KMS-11 (cell line): ENCODE measurements at regions not wholly inside any gene's neighbourhood (a gene's known extent, or its start where the extent isn't known, plus 50 kb on each side); places are given as distances from the start of the nearest gene placed in this dataset.

Experiments
- H2AFZ ChIP-seq: fragments of 200-600 bp; sonication (generic); 2 replicates; pipeline ENCODE4 v1.6.1; 2016; ENCODE audit warnings: antibody characterized with exemption, mixed run types, low read depth
- H3K27ac ChIP-seq: fragments of 200-600 bp; sonication (generic); 2 replicates; pipeline ENCODE4 v1.6.1; 2016; ENCODE audit warnings: mild to moderate bottlenecking, mixed run types
- H3K27me3 ChIP-seq: fragments of 200-600 bp; sonication (generic); 2 replicates; pipeline ENCODE4 v1.6.1; 2017; ENCODE audit warnings: mild to moderate bottlenecking, low read depth, mixed run types, moderate library complexity; ENCODE audit not compliant: insufficient read depth
- H3K36me3 ChIP-seq: fragments of 200-600 bp; sonication (generic); 2 replicates; pipeline ENCODE4 v1.6.1; 2017; ENCODE audit warnings: mild to moderate bottlenecking, mixed run types; ENCODE audit not compliant: insufficient read depth
- H3K4me1 ChIP-seq: fragments of 200-600 bp; sonication (generic); 2 replicates; pipeline ENCODE4 v1.6.1; 2016; ENCODE audit warnings: mild to moderate bottlenecking, low read depth, mixed run types; ENCODE audit not compliant: poor library complexity, severe bottlenecking
- H3K4me2 ChIP-seq: fragments of 200-600 bp; sonication (generic); 2 replicates; pipeline ENCODE4 v1.7.0; 2016; ENCODE audit warnings: mild to moderate bottlenecking, mixed run types
- H3K4me3 ChIP-seq: fragments of 200-600 bp; sonication (generic); IDR thresholded peaks from 2 replicates; pipeline ENCODE4 v1.6.1; 2017; ENCODE audit warnings: low read depth, low read length, mixed read lengths; ENCODE audit not compliant: insufficient read depth
- H3K79me2 ChIP-seq: fragments of 200-600 bp; sonication (generic); 2 replicates; pipeline ENCODE4 v1.6.1; 2016; ENCODE audit warnings: low read depth, mixed run types; ENCODE audit not compliant: insufficient read depth
- H3K9ac ChIP-seq: fragments of 200-600 bp; sonication (generic); 2 replicates; pipeline ENCODE4 v1.6.1; 2016; ENCODE audit warnings: mild to moderate bottlenecking, mixed run types
- H4K20me1 ChIP-seq: fragments of 200-600 bp; sonication (generic); 2 replicates; pipeline ENCODE4 v1.6.1; 2016; ENCODE audit warnings: mild to moderate bottlenecking, mixed run types; ENCODE audit not compliant: insufficient read depth
- TF ChIP-seq, protein P1 (sequence below): fragments of 200-600 bp; sonication (generic); conservative IDR thresholded peaks from 2 replicates; pipeline ENCODE4 v1.6.1; 2017; ENCODE audit warnings: low read depth, mild to moderate bottlenecking, antibody characterized with exemption, low read length, moderate library complexity, mixed read lengths

DNA sequence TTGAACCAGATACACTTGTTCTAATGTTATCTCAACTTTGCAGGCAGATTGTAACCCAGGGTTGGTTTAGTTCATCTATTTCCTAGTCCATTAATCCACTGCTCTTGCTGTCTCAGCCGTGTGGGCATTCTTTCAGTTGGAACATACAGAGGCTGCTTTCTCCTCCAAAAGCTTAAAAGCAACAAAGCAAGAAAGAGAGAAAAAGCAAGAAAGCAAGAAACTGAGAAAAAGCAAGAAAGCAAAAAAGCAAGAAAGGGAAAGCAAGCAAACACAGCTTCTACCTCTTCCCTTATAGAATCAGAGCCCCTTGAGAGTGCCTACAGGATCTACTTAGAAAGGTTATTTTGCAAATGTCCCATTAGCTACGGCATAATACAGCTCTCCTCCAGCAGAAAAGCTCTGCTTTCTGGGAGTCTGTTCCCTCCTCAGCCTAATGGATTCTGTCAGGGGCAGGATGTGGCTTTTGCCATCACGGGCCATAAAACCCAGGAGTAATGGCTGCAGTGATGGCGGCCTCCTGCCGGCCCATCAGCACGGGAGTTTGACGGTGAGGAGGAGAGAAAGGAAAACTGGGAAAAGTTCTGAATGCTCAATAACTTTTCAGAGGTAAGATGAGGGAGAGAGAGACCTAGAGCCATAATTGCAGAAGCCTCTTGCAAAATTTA is 156.8 kb upstream of the JARID2 start:
- TF ChIP-seq, protein P1, sequence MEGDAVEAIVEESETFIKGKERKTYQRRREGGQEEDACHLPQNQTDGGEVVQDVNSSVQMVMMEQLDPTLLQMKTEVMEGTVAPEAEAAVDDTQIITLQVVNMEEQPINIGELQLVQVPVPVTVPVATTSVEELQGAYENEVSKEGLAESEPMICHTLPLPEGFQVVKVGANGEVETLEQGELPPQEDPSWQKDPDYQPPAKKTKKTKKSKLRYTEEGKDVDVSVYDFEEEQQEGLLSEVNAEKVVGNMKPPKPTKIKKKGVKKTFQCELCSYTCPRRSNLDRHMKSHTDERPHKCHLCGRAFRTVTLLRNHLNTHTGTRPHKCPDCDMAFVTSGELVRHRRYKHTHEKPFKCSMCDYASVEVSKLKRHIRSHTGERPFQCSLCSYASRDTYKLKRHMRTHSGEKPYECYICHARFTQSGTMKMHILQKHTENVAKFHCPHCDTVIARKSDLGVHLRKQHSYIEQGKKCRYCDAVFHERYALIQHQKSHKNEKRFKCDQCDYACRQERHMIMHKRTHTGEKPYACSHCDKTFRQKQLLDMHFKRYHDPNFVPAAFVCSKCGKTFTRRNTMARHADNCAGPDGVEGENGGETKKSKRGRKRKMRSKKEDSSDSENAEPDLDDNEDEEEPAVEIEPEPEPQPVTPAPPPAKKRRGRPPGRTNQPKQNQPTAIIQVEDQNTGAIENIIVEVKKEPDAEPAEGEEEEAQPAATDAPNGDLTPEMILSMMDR: no peak
- no peaks in the 10 kb centered on the region for H4K20me1 ChIP-seq
- H3K27ac ChIP-seq: no peak overlapping the region
- H3K79me2 ChIP-seq: no peaks in the 10 kb centered on the region
- no peaks in the 10 kb centered on the region for H3K27me3 ChIP-seq
- no peak overlapping the region for H2AFZ ChIP-seq
- H3K4me2 ChIP-seq: no peak overlapping the region
- no peak overlapping the region for H3K9ac ChIP-seq
- no peaks in the 10 kb centered on the region for H3K36me3 ChIP-seq
- H3K4me3 ChIP-seq: no peak overlapping the region
- no peaks in the 10 kb centered on the region for H3K4me1 ChIP-seq

DNA sequence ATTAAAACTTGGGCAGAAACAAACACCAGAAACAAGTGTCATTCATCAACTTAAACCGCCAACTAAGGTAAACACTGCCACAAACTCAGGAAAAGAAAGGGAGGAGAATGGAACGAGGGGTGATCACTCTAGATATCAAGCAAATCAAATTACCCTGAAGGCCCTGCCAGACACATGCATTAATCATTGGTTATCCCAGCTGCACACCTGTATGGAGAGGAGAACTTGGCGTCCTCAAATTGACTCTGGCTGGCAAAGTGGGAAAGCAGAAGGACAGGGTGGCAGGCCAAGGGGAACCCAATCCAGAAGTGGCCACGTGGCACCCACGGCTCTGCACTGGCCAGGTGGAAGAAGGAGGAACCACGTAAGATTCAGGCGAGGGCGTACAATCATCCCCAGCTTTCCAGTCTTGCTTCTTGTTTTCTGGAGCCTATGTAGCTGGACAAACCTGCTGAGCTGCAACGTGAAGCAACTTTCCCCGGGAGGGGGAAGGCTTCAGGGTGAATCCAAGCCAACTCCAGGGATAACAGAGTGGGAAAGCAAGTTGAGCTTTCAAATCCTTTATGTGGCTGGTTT is 156.2 kb upstream of the JARID2 start:
- TF ChIP-seq, protein P1: no peak
- Histone ChIP-seq H3K4me2 (no peak overlapping the region), H3K27ac (no peak overlapping the region), H4K20me1 (no peaks in the 10 kb centered on the region), H3K9ac (no peak overlapping the region), H3K4me3 (no peak overlapping the region), H3K79me2 (no peaks in the 10 kb centered on the region), H3K4me1 (no peaks in the 10 kb centered on the region), H3K27me3 (no peaks in the 10 kb centered on the region), H2AFZ (no peak overlapping the region), H3K36me3 (no peaks in the 10 kb centered on the region)

DNA sequence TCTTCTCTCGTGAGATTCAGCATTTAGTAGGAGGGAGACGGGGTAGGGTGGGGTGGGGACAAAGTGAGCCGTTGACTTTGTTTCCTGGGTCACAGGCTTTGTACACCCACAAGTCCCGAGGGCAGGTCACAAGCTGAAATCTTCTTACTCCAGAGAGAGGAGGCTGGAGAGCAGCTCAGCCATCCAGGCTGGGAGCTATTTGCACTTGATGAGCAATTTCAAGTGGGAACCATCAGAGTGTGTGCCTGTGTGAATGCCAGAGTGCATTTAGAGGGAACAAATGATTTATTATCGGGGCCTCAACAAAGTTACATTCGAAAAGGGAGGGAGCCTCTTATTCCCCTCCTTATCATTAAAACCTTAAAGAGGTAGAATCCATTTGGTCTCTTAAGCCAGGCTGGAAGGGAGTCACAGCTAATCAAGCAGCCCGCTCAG is 155.7 kb upstream of the JARID2 start:
- no peaks in the 10 kb centered on the region for H3K27me3 ChIP-seq
- H4K20me1 ChIP-seq: no peaks in the 10 kb centered on the region
- TF ChIP-seq, protein P1: no peak
- no peak overlapping the region for H3K4me2 ChIP-seq
- H3K9ac ChIP-seq: no peak overlapping the region
- no peaks in the 10 kb centered on the region for H3K79me2 ChIP-seq
- no peaks in the 10 kb centered on the region for H3K4me1 ChIP-seq
- H2AFZ ChIP-seq: no peak overlapping the region
- H3K36me3 ChIP-seq: no peaks in the 10 kb centered on the region
- H3K4me3 ChIP-seq: no peak overlapping the region
- no peak overlapping the region for H3K27ac ChIP-seq

DNA sequence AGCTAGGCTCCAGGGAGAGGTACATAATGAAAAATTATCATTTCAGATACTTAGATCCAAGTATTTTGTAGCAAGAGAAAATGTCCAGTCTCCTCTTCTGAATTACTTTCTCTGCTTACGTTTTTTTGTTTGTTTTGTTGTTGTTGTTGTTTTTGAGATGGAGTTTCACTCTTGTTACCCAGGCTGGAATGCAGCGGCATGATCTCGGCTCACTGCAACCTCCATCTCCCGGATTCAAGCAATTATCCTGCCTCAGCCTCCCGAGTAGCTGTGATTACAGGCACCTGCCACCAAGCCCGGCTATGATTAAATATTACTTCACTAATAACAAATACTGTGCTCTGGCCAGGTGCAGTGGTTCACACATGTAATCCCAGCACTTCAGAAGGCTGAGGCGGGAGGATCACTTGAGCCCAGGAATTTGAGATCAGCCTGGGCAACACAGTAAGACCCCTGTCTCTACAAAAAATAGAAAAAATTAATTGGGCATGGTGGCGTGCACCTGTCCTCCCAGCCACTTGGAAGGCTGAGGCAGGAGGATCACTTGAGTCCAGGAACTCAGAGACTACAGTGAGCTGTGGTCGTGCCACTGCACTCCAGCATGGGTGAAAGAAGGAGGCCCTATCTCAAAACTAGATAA is 155.0 kb upstream of the JARID2 start:
- no peaks in the 10 kb centered on the region for H3K79me2 ChIP-seq
- no peak overlapping the region for H3K4me2 ChIP-seq
- H3K36me3 ChIP-seq: no peaks in the 10 kb centered on the region
- no peaks in the 10 kb centered on the region for H4K20me1 ChIP-seq
- no peak overlapping the region for H2AFZ ChIP-seq
- no peak overlapping the region for H3K9ac ChIP-seq
- TF ChIP-seq, protein P1: no peak
- no peaks in the 10 kb centered on the region for H3K4me1 ChIP-seq
- no peaks in the 10 kb centered on the region for H3K27me3 ChIP-seq
- H3K27ac ChIP-seq: no peak overlapping the region
- H3K4me3 ChIP-seq: no peak overlapping the region
